DOHH2 (cell line): ENCODE measurements at regions not wholly inside any gene's neighbourhood (a gene's known extent, or its start where the extent isn't known, plus 50 kb on each side); places are given as distances from the start of the nearest gene placed in this dataset.

Experiments
- EZH2phosphoT487 ChIP-seq: fragments of 200-600 bp; sonication (generic); IDR thresholded peaks from 2 replicates; pipeline ENCODE4 v1.6.1; 2017; ENCODE audit warnings: borderline replicate concordance, mild to moderate bottlenecking, antibody characterized with exemption, low read length, moderate library complexity, mixed read lengths
- TF ChIP-seq, protein P1 (sequence below): fragments of 200-600 bp; sonication (generic); IDR thresholded peaks from one replicate; pipeline ENCODE4 v1.5.1; 2014; ENCODE audit warnings: antibody characterized with exemption, mild to moderate bottlenecking, low read depth, low read length; ENCODE audit not compliant: poor library complexity, severe bottlenecking

DNA sequence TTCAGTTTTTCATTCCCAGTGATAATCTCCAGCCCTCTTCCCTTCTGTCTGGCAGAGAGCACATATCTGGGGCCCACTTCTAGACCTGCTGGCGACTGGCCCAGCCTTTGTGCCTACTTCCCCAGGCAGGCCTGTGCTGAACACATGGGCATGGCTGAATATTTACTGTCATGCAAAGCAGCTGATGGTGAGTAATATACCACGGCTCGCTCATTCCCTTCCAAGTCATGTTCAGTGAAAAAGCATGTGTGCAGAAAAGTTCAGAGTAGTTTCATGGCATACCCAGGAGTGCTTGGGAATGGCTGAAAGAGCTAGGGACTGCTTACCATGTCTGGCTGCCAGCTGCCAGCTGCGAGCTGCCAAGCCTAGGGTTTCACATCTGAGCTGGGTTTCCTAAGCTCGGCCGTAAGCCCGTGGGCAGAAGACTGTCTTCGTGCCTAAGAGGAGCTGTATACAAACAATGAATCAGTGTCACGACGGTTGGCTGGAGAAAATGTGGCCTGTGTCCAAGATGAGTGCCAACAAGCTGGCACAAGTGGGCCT lies 179.9 kb upstream of the PELI2 start:
- TF ChIP-seq EZH2phosphoT487 = no peak
- TF ChIP-seq, protein P1, sequence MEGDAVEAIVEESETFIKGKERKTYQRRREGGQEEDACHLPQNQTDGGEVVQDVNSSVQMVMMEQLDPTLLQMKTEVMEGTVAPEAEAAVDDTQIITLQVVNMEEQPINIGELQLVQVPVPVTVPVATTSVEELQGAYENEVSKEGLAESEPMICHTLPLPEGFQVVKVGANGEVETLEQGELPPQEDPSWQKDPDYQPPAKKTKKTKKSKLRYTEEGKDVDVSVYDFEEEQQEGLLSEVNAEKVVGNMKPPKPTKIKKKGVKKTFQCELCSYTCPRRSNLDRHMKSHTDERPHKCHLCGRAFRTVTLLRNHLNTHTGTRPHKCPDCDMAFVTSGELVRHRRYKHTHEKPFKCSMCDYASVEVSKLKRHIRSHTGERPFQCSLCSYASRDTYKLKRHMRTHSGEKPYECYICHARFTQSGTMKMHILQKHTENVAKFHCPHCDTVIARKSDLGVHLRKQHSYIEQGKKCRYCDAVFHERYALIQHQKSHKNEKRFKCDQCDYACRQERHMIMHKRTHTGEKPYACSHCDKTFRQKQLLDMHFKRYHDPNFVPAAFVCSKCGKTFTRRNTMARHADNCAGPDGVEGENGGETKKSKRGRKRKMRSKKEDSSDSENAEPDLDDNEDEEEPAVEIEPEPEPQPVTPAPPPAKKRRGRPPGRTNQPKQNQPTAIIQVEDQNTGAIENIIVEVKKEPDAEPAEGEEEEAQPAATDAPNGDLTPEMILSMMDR = no peak
